VCaP (cell line): ENCODE measurements at regions not wholly inside any gene's neighbourhood (a gene's known extent, or its start where the extent isn't known, plus 50 kb on each side); places are given as distances from the start of the nearest gene placed in this dataset.

ENCODE experiments used
- H3K27ac ChIP-seq: fragments of 450-650 bp; 2 replicates; pipeline ENCODE4 v1.5.1; 2017
- TF ChIP-seq, protein P1 (sequence below): fragments of 450-650 bp; conservative IDR thresholded peaks from 2 replicates; pipeline ENCODE4 v1.5.1; 2017; ENCODE audit warnings: mild to moderate bottlenecking, moderate library complexity

DNA sequence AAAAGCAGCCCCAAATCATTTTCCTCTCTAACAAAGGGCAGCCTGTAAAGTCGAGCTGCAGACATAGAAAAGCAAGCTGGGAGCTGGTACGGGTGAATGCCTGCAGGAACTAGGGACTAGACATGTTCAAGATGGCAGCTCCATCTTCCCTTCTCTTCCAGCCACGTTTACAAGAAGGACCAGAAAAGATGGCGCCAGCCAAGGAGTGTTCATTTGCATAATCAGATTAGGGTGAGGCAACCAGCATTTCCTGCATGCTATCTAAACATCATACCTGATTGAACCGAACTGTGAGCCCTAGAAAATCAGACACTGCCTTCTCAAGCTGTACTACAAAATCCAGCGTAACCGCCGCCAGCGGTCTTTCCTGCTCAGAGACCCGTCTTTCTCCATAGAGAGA, 896.8 kb downstream of the CDH11 start:
- H3K27ac ChIP-seq, result no peak overlapping the region

DNA sequence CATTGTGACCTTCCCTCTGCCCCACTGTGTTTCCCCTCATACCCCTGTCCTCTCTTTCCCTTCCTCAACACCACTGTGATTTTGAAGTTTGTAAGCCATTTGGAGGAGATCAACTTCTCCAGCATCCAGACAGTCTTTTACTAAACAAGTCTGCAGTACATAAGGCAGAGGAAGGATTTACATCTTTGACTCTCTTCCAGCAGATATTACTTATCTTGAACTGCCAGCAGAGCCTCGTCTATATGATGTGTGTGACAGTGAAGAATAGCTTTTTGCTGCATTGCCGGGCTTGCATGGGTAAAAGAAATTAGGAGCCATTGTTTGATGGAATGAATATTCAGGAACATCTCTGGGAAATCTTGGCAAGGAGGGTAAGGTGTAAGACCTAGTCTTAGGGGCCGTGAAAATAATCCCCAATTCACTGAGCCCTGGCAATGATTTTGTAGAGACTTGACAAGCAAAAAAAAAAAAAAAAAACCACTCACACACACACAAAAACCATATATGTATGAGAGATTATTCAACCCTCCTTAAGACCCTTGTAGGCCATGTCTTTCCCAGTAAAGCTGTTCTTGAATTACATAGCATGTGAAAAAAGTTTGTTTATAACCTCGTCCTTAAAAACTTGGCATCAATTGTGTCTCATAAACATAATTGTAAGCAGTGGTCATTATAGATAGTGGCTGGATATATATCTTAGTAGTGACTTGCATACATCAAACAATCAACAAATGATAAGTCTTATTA, 903.9 kb downstream of the CDH11 start:
- H3K27ac ChIP-seq, result no peak overlapping the region
- TF ChIP-seq, protein P1, sequence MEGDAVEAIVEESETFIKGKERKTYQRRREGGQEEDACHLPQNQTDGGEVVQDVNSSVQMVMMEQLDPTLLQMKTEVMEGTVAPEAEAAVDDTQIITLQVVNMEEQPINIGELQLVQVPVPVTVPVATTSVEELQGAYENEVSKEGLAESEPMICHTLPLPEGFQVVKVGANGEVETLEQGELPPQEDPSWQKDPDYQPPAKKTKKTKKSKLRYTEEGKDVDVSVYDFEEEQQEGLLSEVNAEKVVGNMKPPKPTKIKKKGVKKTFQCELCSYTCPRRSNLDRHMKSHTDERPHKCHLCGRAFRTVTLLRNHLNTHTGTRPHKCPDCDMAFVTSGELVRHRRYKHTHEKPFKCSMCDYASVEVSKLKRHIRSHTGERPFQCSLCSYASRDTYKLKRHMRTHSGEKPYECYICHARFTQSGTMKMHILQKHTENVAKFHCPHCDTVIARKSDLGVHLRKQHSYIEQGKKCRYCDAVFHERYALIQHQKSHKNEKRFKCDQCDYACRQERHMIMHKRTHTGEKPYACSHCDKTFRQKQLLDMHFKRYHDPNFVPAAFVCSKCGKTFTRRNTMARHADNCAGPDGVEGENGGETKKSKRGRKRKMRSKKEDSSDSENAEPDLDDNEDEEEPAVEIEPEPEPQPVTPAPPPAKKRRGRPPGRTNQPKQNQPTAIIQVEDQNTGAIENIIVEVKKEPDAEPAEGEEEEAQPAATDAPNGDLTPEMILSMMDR, result no peak

More for the DNA sequence above, 896.8 kb downstream of the CDH11 start:
- TF ChIP-seq, protein P1, result no peak

DNA sequence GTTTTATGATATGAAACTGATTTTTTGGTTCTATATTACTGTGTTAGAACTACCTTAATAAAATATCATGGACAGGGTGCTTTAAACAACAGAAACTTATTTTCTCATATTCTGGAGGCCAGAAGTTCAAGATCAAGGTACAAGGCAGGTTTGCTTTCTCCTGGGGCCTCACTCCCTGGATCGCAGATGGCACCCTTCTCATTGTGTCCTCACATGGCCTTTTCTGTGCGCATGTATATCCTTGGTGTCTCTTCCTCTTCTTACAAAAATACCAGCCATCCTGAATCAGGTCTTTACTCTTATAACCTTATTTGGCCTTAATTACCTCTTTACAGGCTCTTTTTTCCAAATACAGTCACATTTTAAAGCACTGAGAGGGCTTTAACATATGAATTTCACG, 906.1 kb downstream of the CDH11 start:
- TF ChIP-seq, protein P1, result no peak
- H3K27ac ChIP-seq, result no peak overlapping the region

DNA sequence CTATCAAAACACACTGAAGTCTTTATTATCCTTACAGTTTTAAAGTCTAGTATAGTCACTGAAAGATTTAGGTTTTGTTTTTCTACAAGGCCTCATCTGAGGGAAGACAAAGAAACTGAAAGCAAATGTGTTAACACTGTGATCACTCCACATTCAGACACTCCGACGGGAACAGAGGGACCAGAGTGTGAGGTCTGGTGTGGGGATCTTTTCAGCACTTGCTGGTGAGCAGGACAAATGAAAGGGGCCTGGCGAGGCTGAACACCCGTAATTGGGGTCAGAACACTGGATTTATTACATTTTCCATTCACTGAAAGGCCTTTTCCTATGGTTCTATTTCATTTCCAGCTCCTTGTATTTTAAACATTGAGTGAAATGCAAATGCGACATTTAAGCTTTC, 910.5 kb downstream of the CDH11 start:
- no peak overlapping the region for H3K27ac ChIP-seq
- TF ChIP-seq, protein P1, result no peak

DNA sequence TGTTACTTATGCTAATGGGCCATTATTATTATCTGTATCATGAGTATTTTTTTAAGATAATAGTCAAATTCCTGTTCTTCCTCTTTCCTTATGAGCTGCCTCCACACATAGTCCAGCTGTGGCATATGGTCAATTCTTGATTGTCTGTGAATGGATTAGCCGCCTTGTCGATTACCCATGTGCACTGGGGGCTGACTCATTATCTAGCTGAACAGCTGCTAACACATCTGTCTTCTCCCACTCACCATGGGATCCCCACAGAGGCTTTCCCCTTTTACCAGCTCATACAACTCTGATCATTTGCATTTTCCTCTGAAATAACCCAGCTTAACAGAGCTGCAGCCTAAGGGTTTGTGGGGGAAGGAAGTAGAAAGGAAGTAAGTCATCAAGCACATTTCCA, 915.0 kb downstream of the CDH11 start:
- H3K27ac ChIP-seq, result no peak overlapping the region
- TF ChIP-seq, protein P1, result no peak

DNA sequence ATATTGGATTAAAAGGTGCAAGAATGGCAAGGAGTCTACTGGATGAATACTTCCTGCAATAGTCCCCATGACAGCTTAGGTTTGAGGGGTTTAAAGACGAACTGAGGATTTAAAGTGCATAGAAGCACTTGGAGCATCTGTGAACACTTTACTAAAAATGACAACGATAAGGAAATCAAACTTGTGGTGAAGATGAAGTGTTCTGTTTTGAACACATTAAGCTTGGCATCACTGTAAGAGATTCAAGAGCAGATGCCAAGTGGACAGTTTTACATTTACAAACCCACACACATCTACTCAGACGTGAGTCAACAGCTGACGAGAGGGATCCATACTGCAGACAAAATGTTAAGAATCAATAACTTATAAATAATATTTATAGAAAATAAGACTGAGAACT, 918.7 kb downstream of the CDH11 start:
- TF ChIP-seq, protein P1, result no peak
- no peak overlapping the region for H3K27ac ChIP-seq

DNA sequence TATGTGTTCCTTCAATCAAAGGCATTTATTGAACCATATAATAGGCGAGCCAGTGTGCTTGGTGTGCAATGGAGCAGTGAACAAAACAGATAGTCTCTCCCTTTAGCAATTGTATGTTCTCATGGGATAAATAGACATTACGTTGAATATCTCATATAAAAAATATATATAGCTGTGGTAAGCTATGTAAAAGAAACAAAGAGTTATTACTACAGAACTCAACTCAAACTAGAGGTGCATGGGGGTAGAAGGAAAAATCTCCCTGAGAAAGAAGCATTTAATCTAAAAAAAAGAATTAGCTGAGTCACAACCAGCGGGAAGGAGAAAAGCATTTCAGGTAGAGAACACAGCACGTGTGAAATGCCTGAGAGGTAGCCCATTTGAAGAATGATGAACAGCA, 919.3 kb downstream of the CDH11 start:
- no peak overlapping the region for H3K27ac ChIP-seq
- TF ChIP-seq, protein P1, result no peak
